ENCODE measurements at regions not wholly inside any gene's neighbourhood (a gene's known extent, or its start where the extent isn't known, plus 50 kb on each side); places are given as distances from the start of the nearest gene placed in this dataset.
"Not testable (repeated sequence)": the region's sequence is repeated elsewhere in the genome, so short reads cannot be mapped to it uniquely, and the experiment has no call there.

GRCh38 chr17:72565758-72566157 lies 444.9 kb downstream of the SOX9 start:
- DNase-seq, result no peak

GRCh38 chr17:72566671-72567484 lies 446.1 kb downstream of the SOX9 start:
- DNase-seq, result no peak

GRCh38 chr17:72567774-72568173 lies 447.0 kb downstream of the SOX9 start:
- no peak for DNase-seq

- no peak for DNase-seq
These were observed 448.5 kb downstream of the SOX9 start for GRCh38 chr17:72569148-72569946.

GRCh38 chr17:72571813-72572396 lies 451.1 kb downstream of the SOX9 start:
- no peak for DNase-seq

GRCh38 chr17:72572604-72573491 lies 452.0 kb downstream of the SOX9 start:
- DNase-seq, result no peak

GRCh38 chr17:72573492-72573801 lies 452.6 kb downstream of the SOX9 start:
- DNase-seq, result not testable (repeated sequence)

GRCh38 chr17:72574675-72575510 lies 454.1 kb downstream of the SOX9 start:
- DNase-seq, result no peak

GRCh38 chr17:72575542-72576233 lies 454.9 kb downstream of the SOX9 start:
- DNase-seq, result no peak

GRCh38 chr17:72576289-72576759 lies 455.5 kb downstream of the SOX9 start:
- DNase-seq, result no peak

GRCh38 chr17:72578817-72579470 lies 458.1 kb downstream of the SOX9 start:
- DNase-seq, result no peak

GRCh38 chr17:72579990-72580320 lies 459.1 kb downstream of the SOX9 start:
- no peak for DNase-seq

- no peak for DNase-seq
These were observed 459.7 kb downstream of the SOX9 start for GRCh38 chr17:72580321-72581127.

- no peak for DNase-seq
These were observed 466.3 kb downstream of the SOX9 start for GRCh38 chr17:72587156-72587555.

GRCh38 chr17:72587773-72588511 lies 467.1 kb downstream of the SOX9 start:
- DNase-seq, result no peak

GRCh38 chr17:72588561-72588960 lies 467.7 kb downstream of the SOX9 start:
- no peak for DNase-seq

GRCh38 chr17:72588961-72589360 lies 468.1 kb downstream of the SOX9 start:
- DNase-seq, result no peak

- no peak for DNase-seq
These were observed 469.6 kb downstream of the SOX9 start for GRCh38 chr17:72590382-72590781.

- DNase-seq, result no peak
These were observed 470.1 kb downstream of the SOX9 start for GRCh38 chr17:72590882-72591281.

Data from stimulated activated CD4-positive, alpha-beta T cell treated with anti-CD3 and anti-CD28 coated beads, Interleukin-2, amount 100 ng/mL, for 24 hours (primary cell).